Effector memory CD4-positive, alpha-beta T cell (primary cell): ENCODE measurements at regions not wholly inside any gene's neighbourhood (a gene's known extent, or its start where the extent isn't known, plus 50 kb on each side); places are given as distances from the start of the nearest gene placed in this dataset.

ENCODE experiments used
- DNase-seq, 3 donors: peaks; one replicate each; pipeline ENCODE4 v3.0.0-alpha.2; 2020
- H3K27ac ChIP-seq: 2 replicates; pipeline ENCODE4 v1.7.0; 2013; ENCODE audit warnings: mild to moderate bottlenecking, low read length, moderate library complexity; ENCODE audit not compliant: insufficient read depth, poor library complexity, severe bottlenecking
- H3K27me3 ChIP-seq: replicated peaks from 2 replicates; pipeline ENCODE4 v1.7.0; 2013; ENCODE audit warnings: mild to moderate bottlenecking, low read length; ENCODE audit not compliant: insufficient read depth, control insufficient read depth, poor library complexity, severe bottlenecking
- H3K36me3 ChIP-seq: 2 replicates; pipeline ENCODE4 v1.7.0; 2013; ENCODE audit warnings: mild to moderate bottlenecking, low read length, moderate library complexity; ENCODE audit not compliant: control insufficient read depth, insufficient read depth
- H3K4me1 ChIP-seq: 2 replicates; pipeline ENCODE4 v1.7.0; 2013; ENCODE audit warnings: low read length, mild to moderate bottlenecking; ENCODE audit not compliant: control insufficient read depth, insufficient read depth, poor library complexity, severe bottlenecking
- H3K4me3 ChIP-seq: 2 replicates; pipeline ENCODE4 v1.7.0; 2013; ENCODE audit warnings: low read length, low read depth, mild to moderate bottlenecking; ENCODE audit not compliant: insufficient read depth, poor library complexity, severe bottlenecking
- H3K9me3 ChIP-seq: 2 replicates; pipeline ENCODE4 v1.7.0; 2013; ENCODE audit warnings: mild to moderate bottlenecking, low read length, moderate library complexity; ENCODE audit not compliant: control insufficient read depth

DNA sequence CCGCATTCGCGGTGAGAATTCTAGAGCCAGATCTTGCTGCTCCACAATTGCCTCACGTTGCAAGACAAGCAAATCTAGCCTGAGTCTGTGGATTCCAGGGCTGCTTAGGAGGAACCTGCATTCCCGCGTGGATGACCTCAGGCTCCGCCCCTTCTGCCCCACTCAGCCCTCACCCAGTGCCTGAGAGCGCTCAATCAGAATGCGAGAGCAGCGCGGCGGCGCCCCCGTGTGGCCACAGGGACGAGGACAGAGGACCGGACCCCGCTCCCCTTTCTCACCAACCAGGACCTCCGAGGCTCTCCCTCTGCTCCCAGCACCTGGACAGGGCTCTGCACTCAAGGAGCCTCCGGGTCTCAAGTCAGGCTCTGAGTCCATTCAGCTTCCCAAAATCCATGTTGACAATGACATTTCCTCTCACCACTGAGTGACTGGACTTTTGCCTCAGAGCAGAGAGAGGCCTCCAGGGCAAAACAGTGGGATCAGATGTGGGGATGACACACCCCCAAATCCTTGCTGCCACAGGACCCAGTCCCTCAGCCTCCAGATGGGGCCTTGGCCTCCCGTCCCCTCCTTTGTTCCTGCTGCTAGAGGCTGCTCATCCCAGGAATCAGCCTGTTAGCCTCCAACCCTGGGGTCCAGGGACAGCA lies 52.0 kb downstream of the RPP21 start:
- Histone ChIP-seq H3K4me3 (no peak overlapping the region), H3K36me3 (no peaks in the 10 kb centered on the region), H3K4me1 (no peaks in the 10 kb centered on the region), H3K27ac (no peak overlapping the region), H3K27me3 (peaks cover 6% of the 10 kb centered on the region), H3K9me3 (no peaks in the 10 kb centered on the region)
- DNase-seq, result peak; percentile 59 to 77 (median 70)

DNA sequence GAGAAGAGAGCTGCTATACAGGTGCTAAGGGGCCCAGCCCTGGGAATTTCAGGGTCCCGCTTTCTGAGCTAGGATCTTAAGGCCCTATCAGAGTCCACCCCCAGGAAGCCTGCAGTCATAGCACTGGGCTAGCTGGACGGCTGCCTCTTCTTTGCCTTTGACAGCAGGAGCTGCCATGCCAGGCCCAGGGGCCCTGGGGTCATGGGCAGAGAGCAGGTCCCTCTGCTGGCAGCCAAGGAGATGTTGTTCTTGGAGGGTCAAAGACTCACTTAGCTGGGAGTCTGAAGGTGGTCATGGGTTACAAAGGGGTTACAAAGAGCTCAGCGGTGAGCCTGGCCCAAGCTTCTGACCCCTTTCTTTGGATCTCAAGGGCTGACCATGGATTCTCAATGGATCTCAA lies 52.7 kb downstream of the RPP21 start:
- H3K36me3 ChIP-seq, result no peaks in the 10 kb centered on the region
- H3K27ac ChIP-seq, result no peak overlapping the region
- no peaks in the 10 kb centered on the region for H3K9me3 ChIP-seq
- no peaks in the 10 kb centered on the region for H3K4me1 ChIP-seq
- no peak overlapping the region for H3K4me3 ChIP-seq
- no peak for DNase-seq
- peaks cover 6% of the 10 kb centered on the region for H3K27me3 ChIP-seq

DNA sequence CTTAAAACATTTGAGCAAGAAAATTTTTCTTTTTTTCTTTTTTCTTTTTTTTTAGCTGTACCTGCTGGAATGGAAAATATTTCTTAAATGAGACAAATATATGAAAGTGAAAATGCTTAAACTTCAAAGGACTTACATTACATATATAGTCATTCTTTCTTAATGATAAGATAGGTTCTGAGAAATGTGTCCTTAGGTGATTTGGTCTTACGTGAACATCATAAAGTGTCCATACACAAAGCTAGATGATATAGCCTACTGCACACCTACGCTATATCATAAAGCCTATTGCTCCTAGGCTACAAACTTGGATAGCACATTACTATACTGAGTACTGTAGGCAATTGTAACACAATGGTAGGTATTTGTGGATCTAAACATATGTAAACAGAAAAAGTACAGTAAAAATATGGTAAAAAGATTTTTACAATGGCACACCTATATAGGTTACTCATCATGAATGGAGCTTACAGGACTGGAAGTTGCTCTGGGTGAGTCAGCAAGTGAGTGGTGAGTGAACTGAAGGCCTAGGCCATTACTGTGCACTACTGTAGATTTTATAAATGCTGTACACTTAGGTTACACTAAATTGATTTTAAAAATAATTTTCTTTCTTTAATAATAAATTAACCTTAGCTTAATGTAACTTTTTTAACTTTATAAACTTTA lies 54.6 kb downstream of the RPP21 start:
- Histone ChIP-seq H3K27ac (no peak overlapping the region), H3K27me3 (peaks cover 6% of the 10 kb centered on the region), H3K4me3 (no peak overlapping the region), H3K36me3 (no peaks in the 10 kb centered on the region), H3K4me1 (no peaks in the 10 kb centered on the region), H3K9me3 (no peaks in the 10 kb centered on the region)
- DNase-seq, result no peak

DNA sequence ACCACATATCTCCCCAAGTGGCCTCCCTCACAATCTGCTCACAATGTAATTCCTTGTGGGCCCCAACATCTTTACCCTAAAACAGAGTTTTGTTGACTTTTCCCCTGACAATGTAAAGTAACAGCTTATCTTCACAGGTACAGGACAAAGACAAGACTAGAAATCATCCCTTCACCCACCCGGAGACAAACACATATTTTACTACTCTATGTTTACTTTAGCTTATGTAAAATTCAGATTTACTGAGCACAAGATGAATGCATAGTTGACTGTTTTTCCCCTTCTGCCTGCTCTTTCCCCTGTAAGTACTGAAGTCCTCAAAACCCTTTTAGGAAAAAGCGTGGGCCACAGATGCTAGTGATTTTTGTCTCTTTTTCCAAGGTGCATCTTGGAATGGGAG lies 61.0 kb downstream of the RPP21 start:
- Histone ChIP-seq H3K9me3 (no peaks in the 10 kb centered on the region), H3K27ac (no peak overlapping the region), H3K36me3 (no peaks in the 10 kb centered on the region), H3K27me3 (no peaks in the 10 kb centered on the region), H3K4me1 (no peaks in the 10 kb centered on the region), H3K4me3 (no peak overlapping the region)
- no peak for DNase-seq

DNA sequence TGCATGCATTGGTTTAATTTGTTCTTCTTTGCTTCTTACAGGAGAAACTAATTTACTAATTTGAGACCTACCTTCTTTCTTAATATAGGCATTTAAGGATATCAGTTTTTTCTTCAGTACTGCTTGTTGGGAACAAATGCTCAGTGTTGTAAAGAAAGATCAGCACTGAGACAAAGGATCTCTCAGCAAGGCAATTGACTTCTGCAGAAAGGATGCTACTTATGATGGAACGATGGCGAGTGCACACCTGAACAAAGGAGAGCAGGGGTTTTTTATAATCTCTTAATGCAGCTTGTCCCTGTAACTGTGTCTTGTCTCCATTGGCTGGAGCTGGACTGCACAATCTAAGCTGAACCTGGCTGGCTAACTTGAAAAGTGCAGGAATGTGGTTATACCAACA lies 64.2 kb downstream of the RPP21 start:
- Histone ChIP-seq H3K4me1 (no peaks in the 10 kb centered on the region), H3K36me3 (no peaks in the 10 kb centered on the region), H3K27ac (no peak overlapping the region), H3K4me3 (no peak overlapping the region), H3K27me3 (peaks cover 5% of the 10 kb centered on the region), H3K9me3 (no peaks in the 10 kb centered on the region)
- no peak for DNase-seq

DNA sequence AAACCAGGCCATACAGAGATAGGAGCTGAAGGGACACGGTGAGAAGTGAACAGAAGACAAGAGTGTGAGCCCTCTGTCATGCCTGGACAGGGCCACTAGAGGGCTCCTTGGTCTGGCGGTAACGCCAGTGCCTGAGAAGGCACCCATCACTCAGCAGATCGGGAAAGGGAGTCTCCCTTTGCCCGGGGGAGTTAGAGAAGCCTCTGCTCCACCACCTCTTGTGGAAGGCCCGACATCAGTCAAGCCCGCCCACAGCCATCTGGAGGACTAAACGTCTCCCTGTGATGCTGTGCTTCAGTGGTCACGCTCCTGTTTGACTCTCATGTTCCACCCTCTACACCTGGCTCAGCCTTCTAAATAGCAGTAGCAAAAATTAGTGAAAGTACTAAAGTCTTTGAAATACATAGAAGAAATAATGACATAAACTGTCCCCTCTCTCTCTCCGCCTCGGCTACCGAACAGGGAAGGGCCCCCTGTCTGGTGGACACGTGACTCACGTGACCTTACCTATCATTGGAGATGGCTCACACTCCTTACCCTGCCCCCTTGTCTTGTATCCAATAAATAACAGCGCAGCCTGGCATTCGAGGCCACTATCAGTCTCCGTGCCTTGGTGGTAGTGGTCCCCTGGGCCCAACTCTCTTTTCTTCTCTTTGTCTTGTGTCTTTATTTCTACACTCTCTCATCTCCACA lies 66.7 kb downstream of the RPP21 start:
- H3K9me3 ChIP-seq, result no peaks in the 10 kb centered on the region
- H3K4me1 ChIP-seq, result no peaks in the 10 kb centered on the region
- H3K36me3 ChIP-seq, result no peaks in the 10 kb centered on the region
- H3K27ac ChIP-seq, result no peak overlapping the region
- H3K4me3 ChIP-seq, result no peak overlapping the region
- peaks cover 5% of the 10 kb centered on the region for H3K27me3 ChIP-seq
- DNase-seq, result peak; percentile 16 to 49 (median 40)

DNA sequence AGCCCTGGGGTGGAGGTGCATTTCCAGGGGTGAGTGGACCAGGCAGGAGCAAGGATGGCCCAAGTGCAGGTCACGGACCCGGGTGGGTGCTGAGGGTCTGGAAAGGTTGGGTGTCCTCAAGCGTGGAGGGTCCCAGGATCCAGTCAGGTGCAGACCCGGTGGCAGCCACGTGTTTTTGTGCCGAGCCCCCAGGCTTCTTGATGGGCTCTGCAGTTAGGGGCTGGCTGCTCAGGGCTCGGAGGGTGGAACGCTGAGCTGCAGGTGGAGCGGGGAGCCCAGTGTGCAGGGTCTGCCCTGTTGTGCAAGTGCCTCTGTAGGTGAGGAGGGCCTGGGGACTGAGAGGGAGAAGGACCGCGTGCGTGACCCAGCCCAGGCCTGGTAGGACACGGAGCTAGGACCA lies 70.9 kb upstream of the HLA-E start:
- no peaks in the 10 kb centered on the region for H3K27me3 ChIP-seq
- no peak for DNase-seq
- H3K4me3 ChIP-seq, result no peak overlapping the region
- H3K9me3 ChIP-seq, result no peaks in the 10 kb centered on the region
- no peaks in the 10 kb centered on the region for H3K4me1 ChIP-seq
- H3K36me3 ChIP-seq, result no peaks in the 10 kb centered on the region
- no peak overlapping the region for H3K27ac ChIP-seq

DNA sequence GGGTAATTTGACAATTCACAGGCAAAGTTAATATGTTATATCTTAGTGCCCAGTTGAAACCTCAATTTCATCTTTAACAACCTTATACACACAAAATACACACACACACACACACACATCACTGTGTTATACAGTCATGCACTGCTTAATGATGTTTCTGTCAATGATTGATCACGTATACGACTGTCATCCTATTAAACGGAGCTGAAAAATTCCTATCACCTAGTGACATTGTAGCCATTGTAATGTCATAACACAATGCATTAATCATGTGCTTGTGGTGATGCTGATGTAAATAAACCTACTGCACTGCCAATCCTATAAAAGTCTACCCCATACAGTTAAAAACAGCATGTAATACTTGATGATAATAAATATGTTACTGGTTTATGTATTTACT lies 64.8 kb upstream of the HLA-E start:
- Histone ChIP-seq H3K4me1 (no peaks in the 10 kb centered on the region), H3K27me3 (peaks cover 11% of the 10 kb centered on the region), H3K9me3 (no peaks in the 10 kb centered on the region), H3K36me3 (no peaks in the 10 kb centered on the region), H3K27ac (no peak overlapping the region), H3K4me3 (no peak overlapping the region)
- DNase-seq, result no peak
